H1 (cell line): ENCODE measurements at regions not wholly inside any gene's neighbourhood (a gene's known extent, or its start where the extent isn't known, plus 50 kb on each side); places are given as distances from the start of the nearest gene placed in this dataset.

Source experiments
- CTCF ChIA-PET: fragments of 300-600 bp; sonication (Branson Sonifier 250); formaldehyde crosslinking; loops from one replicate; lab custom pipeline; 2021; ENCODE audit not compliant: partially characterized antibody; lab: Charles Lee
- POLR2A ChIA-PET: fragments of 300-600 bp; sonication (Branson Sonifier 250); formaldehyde crosslinking; loops from one replicate; lab custom pipeline; 2021; ENCODE audit warnings: inconsistent platforms; ENCODE audit not compliant: partially characterized antibody; lab: Charles Lee
- DNase-seq, 2 experiments: peaks; one replicate each; pipeline versions ENCODE4 v3.0.0 to v3.0.0-alpha.2; 2010 to 2022; ENCODE audit warnings: low spot score in 2 of 2, low read depth in 1 of 2, mixed read lengths in 1 of 2
- FAIRE-seq: peaks from 2 replicates; lab custom pipeline; 2011; peaks lifted over from hg19 to GRCh38; lab: Jason Lieb, UNC
- H2AFZ ChIP-seq: 2 replicates; pipeline ENCODE4 v1.8.1; 2012; ENCODE audit warnings: low read length, inconsistent platforms
- H2AK5ac ChIP-seq: 2 replicates; pipeline ENCODE4 v1.6.1; 2013; ENCODE audit warnings: low read depth, low read length
- H2BK120ac ChIP-seq: replicated peaks from 2 replicates; pipeline ENCODE3; 2013; ENCODE audit warnings: low read depth, low read length, inconsistent platforms
- H2BK12ac ChIP-seq: 2 replicates; pipeline ENCODE4 v1.6.1; 2013; ENCODE audit warnings: low read depth, low read length
- H2BK15ac ChIP-seq: 2 replicates; pipeline ENCODE4 v1.6.1; 2013; ENCODE audit warnings: low read length
- H2BK20ac ChIP-seq: 2 replicates; pipeline ENCODE4 v1.6.1; 2013; ENCODE audit warnings: low read length
- H2BK5ac ChIP-seq: 2 replicates; pipeline ENCODE4 v1.6.1; 2013; ENCODE audit warnings: low read depth, low read length
- H3K14ac ChIP-seq: 2 replicates; pipeline ENCODE4 v1.6.1; 2013; ENCODE audit warnings: inconsistent platforms; ENCODE audit not compliant: insufficient read length
- H3K18ac ChIP-seq: 2 replicates; pipeline ENCODE4 v1.6.1; 2013; ENCODE audit warnings: low read length; ENCODE audit errors: extremely low read depth
- H3K23ac ChIP-seq: 2 replicates; pipeline ENCODE4 v1.6.1; 2013; ENCODE audit warnings: inconsistent platforms; ENCODE audit not compliant: insufficient read length
- H3K23me2 ChIP-seq: 2 replicates; pipeline ENCODE4 v1.6.1; 2013; ENCODE audit warnings: low read depth, low read length
- H3K27ac ChIP-seq: 2 replicates; pipeline ENCODE4 v1.6.1; 2011; ENCODE audit warnings: low read depth, low read length, inconsistent platforms
- H3K27me3 ChIP-seq, 4 experiments: replicated peaks in 1 of 4; 1 replicate in 1 of 4; 2 replicates in 3 of 4; pipeline versions ENCODE4 v1.6.1 to v1.8.1; 2011 to 2013; ENCODE audit warnings: low read length in 3 of 4, mild to moderate bottlenecking in 3 of 4, inconsistent platforms in 2 of 4, mixed read lengths in 2 of 4, moderate library complexity in 1 of 4; ENCODE audit not compliant: control insufficient read depth in 3 of 4, insufficient read depth in 3 of 4; ENCODE audit errors: extremely low read depth in 1 of 4
- H3K36me3 ChIP-seq, 4 experiments: 2 replicates each; pipeline versions ENCODE4 v1.6.1 to v1.8.1; 2011 to 2013; ENCODE audit warnings: mild to moderate bottlenecking in 4 of 4, low read length in 3 of 4, moderate library complexity in 2 of 4, control low read depth in 1 of 4, inconsistent platforms in 1 of 4; ENCODE audit not compliant: insufficient read depth in 4 of 4, control insufficient read depth in 2 of 4
- H3K4ac ChIP-seq: replicated peaks from 2 replicates; pipeline ENCODE3; 2013; ENCODE audit warnings: low read length, low read depth, mixed read lengths, inconsistent platforms; ENCODE audit not compliant: insufficient read length
- H3K4me1 ChIP-seq, 4 experiments: replicated peaks in 1 of 4; 1 replicate in 1 of 4; 2 replicates in 3 of 4; pipeline versions ENCODE4 v1.6.1 to v1.8.1; 2011 to 2013; ENCODE audit warnings: low read length in 3 of 4, inconsistent platforms in 2 of 4, mixed read lengths in 1 of 4; ENCODE audit not compliant: insufficient read depth in 4 of 4, control insufficient read depth in 3 of 4
- H3K4me2 ChIP-seq, 2 experiments: 2 replicates each; pipeline versions ENCODE4 v1.6.1 to v1.8.1; 2011 to 2013; ENCODE audit warnings: low read depth in 2 of 2, low read length in 2 of 2, control low read depth in 1 of 2, inconsistent platforms in 1 of 2, mild to moderate bottlenecking in 1 of 2; ENCODE audit not compliant: insufficient read depth in 1 of 2
- H3K4me3 ChIP-seq, 4 experiments: fragments of 200-600, 300-600 bp in 1 of 4; sonication (generic), shearing (Covaris generic), sonication (Bioruptor Twin) in 1 of 4; 2 replicates each; pipeline versions ENCODE4 v1.5.1 to v1.8.1; 2011 to 2016; ENCODE audit warnings: low read length in 4 of 4, low read depth in 3 of 4, control low read depth in 2 of 4, inconsistent platforms in 2 of 4, mild to moderate bottlenecking in 2 of 4, mixed read lengths in 1 of 4, moderate library complexity in 1 of 4; ENCODE audit not compliant: insufficient read depth in 2 of 4; ENCODE audit errors: extremely low read depth in 1 of 4
- H3K56ac ChIP-seq: replicated peaks from 2 replicates; pipeline ENCODE3; 2013; ENCODE audit warnings: low read depth, mild to moderate bottlenecking, mixed read lengths, low read length, inconsistent platforms; ENCODE audit not compliant: insufficient read length
- H3K79me1 ChIP-seq: 2 replicates; pipeline ENCODE4 v1.6.1; 2013; ENCODE audit warnings: low read depth, low read length, control low read depth
- H3K79me2 ChIP-seq, 2 experiments: 2 replicates each; pipeline versions ENCODE4 v1.6.1 to v1.8.1; 2012 to 2013; ENCODE audit warnings: low read length in 2 of 2, mild to moderate bottlenecking in 2 of 2, inconsistent platforms in 1 of 2; ENCODE audit not compliant: insufficient read depth in 2 of 2, control insufficient read depth in 1 of 2
- H3K9ac ChIP-seq, 4 experiments: replicated peaks in 1 of 4; 1 replicate in 1 of 4; 2 replicates in 3 of 4; pipeline versions ENCODE4 v1.6.1 to v1.8.1; 2011 to 2013; ENCODE audit warnings: low read depth in 3 of 4, low read length in 3 of 4, control low read depth in 2 of 4, mild to moderate bottlenecking in 2 of 4, moderate library complexity in 2 of 4, inconsistent platforms in 1 of 4; ENCODE audit errors: extremely low read depth in 1 of 4
- H3K9me3 ChIP-seq, 2 experiments: 2 replicates each; pipeline versions ENCODE4 v1.6.1 to v1.8.1; 2012 to 2013; ENCODE audit warnings: mild to moderate bottlenecking in 2 of 2, moderate library complexity in 2 of 2, control low read depth in 1 of 2, inconsistent platforms in 1 of 2, low read depth in 1 of 2, low read length in 1 of 2, mixed read lengths in 1 of 2; ENCODE audit not compliant: insufficient read depth in 2 of 2
- H4K20me1 ChIP-seq, 2 experiments: replicated peaks in 1 of 2; 2 replicates each; pipeline versions ENCODE3 to v1.8.1; 2011 to 2013; ENCODE audit warnings: inconsistent platforms in 2 of 2, low read length in 2 of 2, mild to moderate bottlenecking in 1 of 2; ENCODE audit not compliant: insufficient read depth in 2 of 2, control insufficient read depth in 1 of 2
- H4K5ac ChIP-seq: 2 replicates; pipeline ENCODE4 v1.6.1; 2013; ENCODE audit warnings: low read length, low read depth, mixed read lengths, inconsistent platforms; ENCODE audit not compliant: insufficient read length
- H4K8ac ChIP-seq: 2 replicates; pipeline ENCODE4 v1.8.0; 2013; ENCODE audit warnings: mild to moderate bottlenecking, moderate library complexity, low read length, inconsistent platforms; ENCODE audit not compliant: insufficient read depth; ENCODE audit errors: extremely low read depth
- H4K91ac ChIP-seq: replicated peaks from 2 replicates; pipeline ENCODE3; 2013; ENCODE audit warnings: low read length, mixed read lengths, inconsistent platforms; ENCODE audit not compliant: insufficient read length
- RAD21 ChIP-seq, 2 experiments: IDR thresholded peaks in 1 of 2; conservative IDR thresholded peaks in 1 of 2; 2 replicates each; pipeline ENCODE4 v1.6.1; 2011; ENCODE audit warnings: low read depth in 2 of 2, low read length in 2 of 2, improper control_type of control experiment in 1 of 2, inconsistent platforms in 1 of 2, mild to moderate bottlenecking in 1 of 2, moderate library complexity in 1 of 2
- RXRA ChIP-seq: IDR thresholded peaks from 2 replicates; pipeline ENCODE4 v1.6.1; 2011; ENCODE audit warnings: low read depth, mild to moderate bottlenecking, low read length, moderate library complexity; ENCODE audit not compliant: insufficient read depth
- WGBS, 2 experiments: shearing (Covaris generic) in 1 of 2; methylation state at CpG; one replicate each; pipeline versions ENCODE4 v1.1.6 to v1.1.7; 2013 to 2015; ENCODE audit warnings: low lambda C conversion rate in 2 of 2, mixed read lengths in 2 of 2, inconsistent platforms in 1 of 2, low coverage in 1 of 2, missing lambda C conversion rate in 1 of 2; ENCODE audit not compliant: insufficient replicate concordance in 2 of 2, insufficient coverage in 1 of 2, insufficient read length in 1 of 2; ENCODE audit errors: extremely low coverage in 1 of 2, missing lambda C conversion rate in 1 of 2; 5-methylcytosine and 5-hydroxymethylcytosine counted together

DNA sequence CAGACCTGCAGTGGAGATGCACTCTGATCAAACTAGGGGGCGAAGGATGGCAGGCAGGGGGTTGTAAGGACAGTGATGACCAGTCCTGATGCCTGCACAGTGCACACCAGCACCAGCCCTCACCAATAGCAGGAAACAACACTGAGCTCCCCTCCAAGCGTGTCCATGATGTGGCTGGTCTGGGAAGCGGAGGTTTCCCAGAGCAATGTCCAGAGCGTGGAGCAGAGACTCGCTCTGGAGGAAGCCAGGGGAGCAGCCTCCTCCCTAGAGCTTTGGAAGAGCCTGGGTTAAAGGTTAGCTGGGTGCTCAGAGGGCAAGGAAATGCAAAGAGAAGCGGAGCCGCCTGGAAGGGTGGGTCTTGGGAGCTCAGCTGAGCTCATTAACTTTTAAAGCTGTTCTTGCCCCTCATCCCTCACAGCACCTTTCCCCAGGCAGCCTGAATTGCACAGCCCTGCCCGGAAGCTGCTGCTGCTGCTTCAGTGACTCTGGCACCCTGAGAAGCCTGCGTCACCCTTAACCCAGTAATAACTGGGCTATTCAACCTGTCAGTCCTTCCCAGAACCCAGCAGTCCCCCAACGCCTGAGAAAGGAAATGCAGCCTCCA is 162.2 kb upstream of the RAB4A start:
- no peak overlapping the region for H3K14ac ChIP-seq
- no peak overlapping the region for H2BK120ac ChIP-seq
- H3K4me1 ChIP-seq: peaks cover 0 to 6% (median 5%) of the 10 kb centered on the region in 4 experiments; a peak in 5 of 7 replicates
- no peaks in the 10 kb centered on the region for H4K20me1 ChIP-seq
- H3K27me3 ChIP-seq: peaks cover 0 to 2% (median 0%) of the 10 kb centered on the region in 4 experiments; a peak in 2 of 7 replicates
- H4K8ac ChIP-seq: no peak overlapping the region
- 0 out of 2 replicates have a peak overlapping the region, but pooled peaks have one; percentile 14 for H2AFZ ChIP-seq
- TF ChIP-seq RAD21 (IDR thresholded peaks at IDR 0.05 in 1 of 2, conservative IDR thresholded peaks at IDR 0.05 in 1 of 2; ENCODE audit: low read depth in 2 of 2, low read length in 2 of 2) (peak in 1 of 2 experiments; percentile 22; a peak in 2 of 4 replicates), RXRA (no peak)
- H3K27ac ChIP-seq: no peak overlapping the region
- no peak overlapping the region for H2AK5ac ChIP-seq
- no peak overlapping the region for H3K4me3 ChIP-seq
- 82% methylated on average over 9 of the region's 10 CpGs; no CpG with 5 or more reads in 1 of the 2 experiments for WGBS, 2 experiments
- FAIRE-seq: no peak
- no peak overlapping the region for H3K23ac ChIP-seq
- H3K4me2 ChIP-seq: no peak overlapping the region
- H3K79me2 ChIP-seq: no peaks in the 10 kb centered on the region
- H3K4ac ChIP-seq: peak overlapping the region; percentile 74
- H3K79me1 ChIP-seq: no peaks in the 10 kb centered on the region
- H2BK12ac ChIP-seq: peak overlapping the region; percentile 45; the same call in 1 of the 2 replicates
- H3K9ac ChIP-seq: no peak overlapping the region
- DNase-seq: no peak
- peak overlapping the region; percentile 72 for H4K91ac ChIP-seq
- ChIA-PET CTCF (interaction anchor here (0.5 to 1.7 kb wide), 14 partner anchors 9 to 417 kb away, joined by 3 to 5 read pairs (median 3); no protein-coding TSS in a partner anchor), POLR2A (interaction anchor here (1.5 kb wide), 1 partner anchor 16 kb away, joined by 5 read pairs; no protein-coding TSS in a partner anchor)
- no peak overlapping the region for H2BK5ac ChIP-seq
- peak overlapping the region; percentile 75; the same call in 1 of the 2 replicates for H2BK20ac ChIP-seq
- peak overlapping the region; percentile 40; the same call in 1 of the 2 replicates for H3K18ac ChIP-seq
- H3K36me3 ChIP-seq: no peaks in the 10 kb centered on the region
- H4K5ac ChIP-seq: no peak overlapping the region
- no peak overlapping the region for H3K56ac ChIP-seq
- H3K9me3 ChIP-seq: no peaks in the 10 kb centered on the region
- H3K23me2 ChIP-seq: no peaks in the 10 kb centered on the region
- H2BK15ac ChIP-seq: peak overlapping the region; percentile 93; the same call in 1 of the 2 replicates
